ENCODE measurements at regions not wholly inside any gene's neighbourhood (a gene's known extent, or its start where the extent isn't known, plus 50 kb on each side); places are given as distances from the start of the nearest gene placed in this dataset.

DNA sequence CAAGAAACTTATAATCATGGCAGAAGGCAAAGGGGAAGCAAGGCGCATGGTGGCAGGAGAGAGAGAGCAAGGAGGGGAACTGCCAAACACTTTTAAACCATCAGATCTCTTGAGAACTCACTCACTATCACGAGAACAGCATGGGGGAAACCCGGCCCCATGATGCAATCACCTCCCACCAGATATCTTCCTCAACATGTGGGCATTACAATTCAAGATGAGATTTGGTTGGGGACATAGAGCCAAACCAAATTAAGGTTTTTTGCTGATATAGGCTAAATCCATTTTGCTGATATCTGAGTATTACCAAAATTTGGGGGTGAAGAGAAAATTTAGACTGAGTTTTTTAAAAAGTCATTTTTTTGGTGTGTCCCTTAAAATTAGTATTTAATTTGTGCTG, 54.9 kb upstream of the TMX1 start:
- CTCF ChIA-PET = no interaction called here

DNA sequence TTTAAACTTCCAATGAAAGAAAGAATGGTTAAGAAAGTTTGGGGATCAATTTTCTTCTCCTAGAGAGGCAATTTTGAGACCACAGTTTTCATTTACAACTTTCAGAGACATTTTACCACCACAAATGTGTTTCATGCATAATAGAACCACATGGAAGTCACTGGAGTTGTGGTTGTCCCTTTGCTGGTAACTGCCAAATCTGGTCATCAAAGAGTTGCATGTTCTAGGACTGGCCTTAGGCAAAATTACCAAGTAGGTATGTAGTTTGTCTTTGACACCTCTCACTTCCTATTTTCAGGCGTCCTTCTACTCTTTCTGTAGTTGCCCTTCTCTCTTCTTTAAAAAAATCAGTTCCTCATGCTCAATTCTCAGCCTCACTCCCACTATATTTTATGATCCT, 54.3 kb upstream of the TMX1 start:
- Histone ChIP-seq H3K27ac (ENCODE audit: low read depth, low read length, poor library complexity, severe bottlenecking) (no peak overlapping the region), H3K27me3 (replicated peaks; ENCODE audit: insufficient read depth, low read depth, low read length, poor library complexity) (no peaks in the 10 kb centered on the region), H3K9me3 (ENCODE audit: low read depth, low read length, poor library complexity, severe bottlenecking) (no peaks in the 10 kb centered on the region), H3K4me1 (ENCODE audit: insufficient read depth, low read length, poor library complexity, severe bottlenecking) (no peaks in the 10 kb centered on the region), H3K4me3 (ENCODE audit: low read depth, low read length, poor library complexity, severe bottlenecking) (no peak overlapping the region), H3K36me3 (ENCODE audit: insufficient read depth, low read length, poor library complexity, severe bottlenecking) (no peaks in the 10 kb centered on the region)
- DNase-seq (ENCODE audit: low spot score) = no peak
- intact Hi-C loops (cut with micrococcal nuclease; ENCODE audit: unreplicated experiment) = no loop called here
- no peak for TF ChIP-seq EZH2 (IDR thresholded peaks at IDR 0.05; ENCODE audit: borderline replicate concordance, low read depth, low read length, poor library complexity, severe bottlenecking)
- TF ChIP-seq, protein P1, sequence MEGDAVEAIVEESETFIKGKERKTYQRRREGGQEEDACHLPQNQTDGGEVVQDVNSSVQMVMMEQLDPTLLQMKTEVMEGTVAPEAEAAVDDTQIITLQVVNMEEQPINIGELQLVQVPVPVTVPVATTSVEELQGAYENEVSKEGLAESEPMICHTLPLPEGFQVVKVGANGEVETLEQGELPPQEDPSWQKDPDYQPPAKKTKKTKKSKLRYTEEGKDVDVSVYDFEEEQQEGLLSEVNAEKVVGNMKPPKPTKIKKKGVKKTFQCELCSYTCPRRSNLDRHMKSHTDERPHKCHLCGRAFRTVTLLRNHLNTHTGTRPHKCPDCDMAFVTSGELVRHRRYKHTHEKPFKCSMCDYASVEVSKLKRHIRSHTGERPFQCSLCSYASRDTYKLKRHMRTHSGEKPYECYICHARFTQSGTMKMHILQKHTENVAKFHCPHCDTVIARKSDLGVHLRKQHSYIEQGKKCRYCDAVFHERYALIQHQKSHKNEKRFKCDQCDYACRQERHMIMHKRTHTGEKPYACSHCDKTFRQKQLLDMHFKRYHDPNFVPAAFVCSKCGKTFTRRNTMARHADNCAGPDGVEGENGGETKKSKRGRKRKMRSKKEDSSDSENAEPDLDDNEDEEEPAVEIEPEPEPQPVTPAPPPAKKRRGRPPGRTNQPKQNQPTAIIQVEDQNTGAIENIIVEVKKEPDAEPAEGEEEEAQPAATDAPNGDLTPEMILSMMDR (conservative IDR thresholded peaks at IDR 0.05; ENCODE audit: low read depth, low read length) = no peak
- ChIA-PET POLR2A (ENCODE audit: low non-redundant PET) (no interaction called here), CTCF (no interaction called here)
- no TSS peak for BruUV-seq (replicated peaks)

More for the DNA sequence above, 54.9 kb upstream of the TMX1 start:
- no peak overlapping the region for H3K27ac ChIP-seq (ENCODE audit: low read depth, low read length, poor library complexity, severe bottlenecking)
- no peaks in the 10 kb centered on the region for H3K9me3 ChIP-seq (ENCODE audit: low read depth, low read length, poor library complexity, severe bottlenecking)
- DNase-seq (ENCODE audit: low spot score) = no peak
- no peaks in the 10 kb centered on the region for H3K36me3 ChIP-seq (ENCODE audit: insufficient read depth, low read length, poor library complexity, severe bottlenecking)
- intact Hi-C loops (cut with micrococcal nuclease; ENCODE audit: unreplicated experiment) = no loop called here
- H3K4me3 ChIP-seq (ENCODE audit: low read depth, low read length, poor library complexity, severe bottlenecking) = no peak overlapping the region
- no TSS peak for BruUV-seq (replicated peaks)
- H3K27me3 ChIP-seq (replicated peaks; ENCODE audit: insufficient read depth, low read depth, low read length, poor library complexity) = no peaks in the 10 kb centered on the region
- H3K4me1 ChIP-seq (ENCODE audit: insufficient read depth, low read length, poor library complexity, severe bottlenecking) = no peaks in the 10 kb centered on the region
- POLR2A ChIA-PET (ENCODE audit: low non-redundant PET) = no interaction called here
- TF ChIP-seq, protein P1 (conservative IDR thresholded peaks at IDR 0.05; ENCODE audit: low read depth, low read length) = no peak
- TF ChIP-seq EZH2 (IDR thresholded peaks at IDR 0.05; ENCODE audit: borderline replicate concordance, low read depth, low read length, poor library complexity, severe bottlenecking) = no peak

DNA sequence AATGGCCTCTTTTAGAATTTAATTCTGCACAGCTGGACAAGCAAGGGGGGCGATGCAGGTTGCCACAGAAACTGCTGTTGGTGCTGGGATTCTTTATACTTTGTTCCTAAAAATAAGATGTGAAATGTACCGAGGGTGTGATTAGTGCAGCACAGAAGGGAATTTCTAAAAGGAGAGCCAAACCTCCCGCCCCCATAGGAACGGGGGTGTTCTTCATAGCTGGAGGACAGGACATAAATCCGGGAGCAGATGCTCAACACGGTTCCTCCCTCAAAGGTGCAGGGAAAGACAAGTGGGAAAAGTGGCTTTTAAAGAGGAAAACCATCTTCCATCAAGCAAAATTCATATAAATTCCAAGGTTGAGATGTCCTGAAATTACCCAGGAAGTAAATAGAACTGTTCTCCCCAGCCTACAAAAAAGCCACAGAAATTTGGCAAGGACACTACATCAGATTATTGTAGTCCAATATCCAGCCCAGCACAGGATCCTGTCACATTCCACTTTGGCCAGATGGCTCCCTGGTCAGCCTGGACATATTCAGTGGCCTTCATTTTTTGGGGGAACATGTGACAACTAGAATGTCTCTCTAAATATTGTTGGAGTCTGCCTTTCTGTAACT, 51.4 kb upstream of the TMX1 start:
- TF ChIP-seq, protein P1 (conservative IDR thresholded peaks at IDR 0.05; ENCODE audit: low read depth, low read length) = no peak
- no peak for TF ChIP-seq EZH2 (IDR thresholded peaks at IDR 0.05; ENCODE audit: borderline replicate concordance, low read depth, low read length, poor library complexity, severe bottlenecking)
- Histone ChIP-seq H3K36me3 (ENCODE audit: insufficient read depth, low read length, poor library complexity, severe bottlenecking) (no peaks in the 10 kb centered on the region), H3K9me3 (ENCODE audit: low read depth, low read length, poor library complexity, severe bottlenecking) (no peaks in the 10 kb centered on the region), H3K27me3 (replicated peaks; ENCODE audit: insufficient read depth, low read depth, low read length, poor library complexity) (no peaks in the 10 kb centered on the region), H3K4me1 (ENCODE audit: insufficient read depth, low read length, poor library complexity, severe bottlenecking) (no peaks in the 10 kb centered on the region), H3K4me3 (ENCODE audit: low read depth, low read length, poor library complexity, severe bottlenecking) (no peak overlapping the region), H3K27ac (ENCODE audit: low read depth, low read length, poor library complexity, severe bottlenecking) (no peak overlapping the region)
- ChIA-PET CTCF (no interaction called here), POLR2A (ENCODE audit: low non-redundant PET) (no interaction called here)
- no peak for DNase-seq (ENCODE audit: low spot score)
- intact Hi-C loops (cut with micrococcal nuclease; ENCODE audit: unreplicated experiment) = no loop called here
- no TSS peak for BruUV-seq (replicated peaks)

Data from A673 (cell line).